ENCODE measurements at regions not wholly inside any gene's neighbourhood (a gene's known extent, or its start where the extent isn't known, plus 50 kb on each side); places are given as distances from the start of the nearest gene placed in this dataset.

DNA sequence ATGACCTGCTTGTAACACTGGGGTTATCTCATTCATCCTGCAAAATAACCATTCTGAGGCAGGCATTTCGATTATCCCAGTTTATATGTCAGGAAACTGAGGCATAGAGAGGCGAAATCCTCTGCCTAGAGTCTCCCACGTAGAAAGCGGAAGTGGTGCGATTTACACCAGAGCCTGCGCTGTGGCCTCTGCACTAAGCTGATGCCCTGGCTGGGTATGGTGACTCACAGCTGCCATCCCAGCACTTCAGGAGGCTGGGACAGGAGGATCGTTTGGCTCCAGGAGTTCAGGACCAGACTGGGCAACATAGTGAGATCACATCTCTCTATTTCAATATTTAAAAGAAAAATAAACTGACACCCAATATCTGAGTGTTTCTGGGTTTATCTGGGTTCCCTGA is 59.3 kb upstream of the BCO1 start:
- Mint-ChIP-seq H3K27ac (no peak overlapping the region), H3K9me3 (no peaks in the 10 kb centered on the region), H3K27me3 (ENCODE audit: insufficient read depth) (no peaks in the 10 kb centered on the region), H3K4me3 (no peak overlapping the region), H3K4me1 (peaks cover 7% of the 10 kb centered on the region), H3K36me3 (ENCODE audit: low read depth) (no peaks in the 10 kb centered on the region)
- Histone ChIP-seq H3K4me3 (ENCODE audit: low read length) (no peak overlapping the region), H3K27me3 (ENCODE audit: control insufficient read depth, insufficient read depth, low read length, poor library complexity, severe bottlenecking) (no peaks in the 10 kb centered on the region), H3K9me3 (ENCODE audit: control insufficient read depth, low read length) (no peaks in the 10 kb centered on the region), H3K36me3 (ENCODE audit: control insufficient read depth, insufficient read depth, low read length) (no peaks in the 10 kb centered on the region), H3K27ac (ENCODE audit: low read depth, low read length) (no peak overlapping the region), H3K4me1 (ENCODE audit: control insufficient read depth, insufficient read depth, low read length) (no peaks in the 10 kb centered on the region), H3K9ac (ENCODE audit: extremely low read depth, low read length, poor library complexity, severe bottlenecking) (no peak overlapping the region)
- 94 to 95% methylated on average over 6 to 7 of the region's 7 CpGs for WGBS, 2 experiments (ENCODE audit: insufficient coverage in 1 of 2, insufficient read length in 1 of 2)
- no peak for TF ChIP-seq CTCF (conservative IDR thresholded peaks at IDR 0.05)
- DNase-seq = no peak

DNA sequence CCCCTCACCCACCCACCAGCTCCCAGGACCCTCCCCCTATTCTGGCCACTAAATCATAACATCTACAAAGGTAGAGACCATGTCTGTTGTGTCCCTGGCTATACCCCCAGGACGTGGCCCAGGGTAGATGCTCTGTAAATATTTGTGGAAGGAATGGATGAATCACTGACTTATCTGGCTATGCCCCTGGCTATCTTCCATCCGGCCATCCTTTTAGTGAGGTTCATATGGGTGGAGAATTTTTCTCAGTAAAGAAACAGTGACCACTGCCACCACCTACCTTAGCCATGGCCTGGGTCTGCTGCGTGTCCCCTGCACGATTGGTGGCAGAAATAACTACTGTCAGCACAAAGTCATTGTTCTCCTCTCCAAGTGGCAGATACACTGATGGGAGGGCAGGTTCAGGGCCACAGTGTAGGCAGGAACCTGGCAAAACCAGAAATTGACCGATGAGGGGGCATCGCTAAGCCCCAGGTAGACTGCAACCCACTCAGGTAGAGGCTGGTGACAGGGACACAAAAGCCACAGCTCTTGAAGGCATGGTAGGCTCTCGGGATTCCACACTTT is 63.1 kb upstream of the BCO1 start:
- H3K9me3 ChIP-seq (ENCODE audit: control insufficient read depth, low read length) = no peaks in the 10 kb centered on the region
- H3K27me3 ChIP-seq (ENCODE audit: control insufficient read depth, insufficient read depth, low read length, poor library complexity, severe bottlenecking) = no peaks in the 10 kb centered on the region
- no peak overlapping the region for H3K4me3 Mint-ChIP-seq
- no peaks in the 10 kb centered on the region for H3K36me3 Mint-ChIP-seq (ENCODE audit: low read depth)
- no peak overlapping the region for H3K4me3 ChIP-seq (ENCODE audit: low read length)
- H3K36me3 ChIP-seq (ENCODE audit: control insufficient read depth, insufficient read depth, low read length) = no peaks in the 10 kb centered on the region
- no peaks in the 10 kb centered on the region for H3K9me3 Mint-ChIP-seq
- H3K27me3 Mint-ChIP-seq (ENCODE audit: insufficient read depth) = no peaks in the 10 kb centered on the region
- no peak overlapping the region for H3K27ac ChIP-seq (ENCODE audit: low read depth, low read length)
- 90 to 100% methylated on average over 3 to 7 of the region's 7 CpGs for WGBS, 2 experiments (ENCODE audit: insufficient coverage in 1 of 2, insufficient read length in 1 of 2)
- H3K4me1 ChIP-seq (ENCODE audit: control insufficient read depth, insufficient read depth, low read length) = no peaks in the 10 kb centered on the region
- H3K9ac ChIP-seq (ENCODE audit: extremely low read depth, low read length, poor library complexity, severe bottlenecking) = no peak overlapping the region
- TF ChIP-seq CTCF (conservative IDR thresholded peaks at IDR 0.05) = no peak
- no peaks in the 10 kb centered on the region for H3K4me1 Mint-ChIP-seq
- no peak for DNase-seq
- H3K27ac Mint-ChIP-seq = no peak overlapping the region

DNA sequence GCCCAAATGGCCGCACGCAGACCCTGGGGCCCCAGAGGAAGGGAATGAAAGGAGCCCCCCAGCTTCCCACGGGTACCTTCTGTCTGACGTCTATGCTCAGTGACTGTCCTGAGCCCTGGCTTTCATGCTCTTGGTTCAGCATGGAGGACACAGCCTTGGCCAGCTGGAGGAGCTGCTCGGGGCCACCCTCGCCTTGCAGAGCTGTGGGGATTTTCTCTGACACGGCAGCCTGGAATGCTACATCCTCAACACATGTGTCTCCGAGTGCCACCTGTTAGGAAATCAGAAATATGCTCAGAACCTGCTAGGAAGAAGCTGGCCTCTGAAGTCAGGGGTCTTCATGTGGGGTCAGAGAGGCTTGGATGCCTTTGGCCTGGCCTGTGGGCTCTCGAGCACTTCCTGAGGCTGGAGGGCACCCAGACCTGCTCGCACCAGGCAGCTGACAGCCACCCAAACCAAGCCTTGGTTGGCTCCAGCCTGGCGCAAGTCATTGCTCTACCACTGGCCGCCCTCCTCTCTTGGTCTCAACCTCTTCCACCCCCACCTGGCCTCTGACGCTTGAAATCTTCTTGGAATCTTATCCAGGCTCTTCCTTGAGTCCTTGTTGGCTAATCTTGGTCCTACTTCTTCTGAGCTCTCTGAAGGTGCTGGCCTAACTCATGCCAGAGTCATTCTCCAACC is 63.7 kb upstream of the BCO1 start:
- no peaks in the 10 kb centered on the region for H3K27me3 Mint-ChIP-seq (ENCODE audit: insufficient read depth)
- H3K9me3 Mint-ChIP-seq = no peaks in the 10 kb centered on the region
- no peaks in the 10 kb centered on the region for H3K36me3 ChIP-seq (ENCODE audit: control insufficient read depth, insufficient read depth, low read length)
- DNase-seq = no peak
- WGBS, 2 experiments (ENCODE audit: insufficient coverage in 1 of 2, insufficient read length in 1 of 2) = 92 to 96% methylated on average over 9 to 13 of the region's 13 CpGs
- H3K27ac Mint-ChIP-seq = no peak overlapping the region
- no peak overlapping the region for H3K9ac ChIP-seq (ENCODE audit: extremely low read depth, low read length, poor library complexity, severe bottlenecking)
- H3K4me3 Mint-ChIP-seq = no peak overlapping the region
- no peaks in the 10 kb centered on the region for H3K4me1 ChIP-seq (ENCODE audit: control insufficient read depth, insufficient read depth, low read length)
- no peaks in the 10 kb centered on the region for H3K36me3 Mint-ChIP-seq (ENCODE audit: low read depth)
- no peak overlapping the region for H3K27ac ChIP-seq (ENCODE audit: low read depth, low read length)
- H3K9me3 ChIP-seq (ENCODE audit: control insufficient read depth, low read length) = no peaks in the 10 kb centered on the region
- no peak overlapping the region for H3K4me3 ChIP-seq (ENCODE audit: low read length)
- no peaks in the 10 kb centered on the region for H3K27me3 ChIP-seq (ENCODE audit: control insufficient read depth, insufficient read depth, low read length, poor library complexity, severe bottlenecking)
- no peaks in the 10 kb centered on the region for H3K4me1 Mint-ChIP-seq
- TF ChIP-seq CTCF (conservative IDR thresholded peaks at IDR 0.05) = no peak

All from endodermal cell (in vitro differentiated cells).